ENCODE measurements at regions not wholly inside any gene's neighbourhood (a gene's known extent, or its start where the extent isn't known, plus 50 kb on each side); places are given as distances from the start of the nearest gene placed in this dataset.

- H3K4me1 ChIP-seq (ENCODE audit: insufficient read depth): no peaks in the 10 kb centered on the region
- no peaks in the 10 kb centered on the region for H3K9me2 ChIP-seq (ENCODE audit: insufficient read depth)
- ATAC-seq (no peak), DNase-seq (ENCODE audit: low spot score) (no peak)
- Mint-ChIP-seq H3K27ac (no peak overlapping the region), H3K27me3 (ENCODE audit: insufficient read depth, low read depth, poor library complexity) (no peaks in the 10 kb centered on the region), H3K4me1 (no peaks in the 10 kb centered on the region), H3K36me3 (ENCODE audit: low read depth) (no peaks in the 10 kb centered on the region), H3K9me3 (no peaks in the 10 kb centered on the region), H3K4me3 (no peak overlapping the region)
- TF ChIP-seq CREB1 (CRISPR knock-in tag; IDR thresholded peaks at IDR 0.05; ENCODE audit: low read depth) (no peak), ETS1 (IDR thresholded peaks at IDR 0.05) (no peak), POLR2AphosphoS5 (IDR thresholded peaks at IDR 0.05; ENCODE audit: low read depth) (no peak), ZNF114 (CRISPR knock-in tag; IDR thresholded peaks at IDR 0.05) (no peak), ZNF331 (CRISPR knock-in tag; IDR thresholded peaks at IDR 0.05; ENCODE audit: low read depth) (no peak), EZH2 (IDR thresholded peaks at IDR 0.05; ENCODE audit: low read depth, unreplicated experiment) (no peak)
- TF ChIP-seq, protein P1, sequence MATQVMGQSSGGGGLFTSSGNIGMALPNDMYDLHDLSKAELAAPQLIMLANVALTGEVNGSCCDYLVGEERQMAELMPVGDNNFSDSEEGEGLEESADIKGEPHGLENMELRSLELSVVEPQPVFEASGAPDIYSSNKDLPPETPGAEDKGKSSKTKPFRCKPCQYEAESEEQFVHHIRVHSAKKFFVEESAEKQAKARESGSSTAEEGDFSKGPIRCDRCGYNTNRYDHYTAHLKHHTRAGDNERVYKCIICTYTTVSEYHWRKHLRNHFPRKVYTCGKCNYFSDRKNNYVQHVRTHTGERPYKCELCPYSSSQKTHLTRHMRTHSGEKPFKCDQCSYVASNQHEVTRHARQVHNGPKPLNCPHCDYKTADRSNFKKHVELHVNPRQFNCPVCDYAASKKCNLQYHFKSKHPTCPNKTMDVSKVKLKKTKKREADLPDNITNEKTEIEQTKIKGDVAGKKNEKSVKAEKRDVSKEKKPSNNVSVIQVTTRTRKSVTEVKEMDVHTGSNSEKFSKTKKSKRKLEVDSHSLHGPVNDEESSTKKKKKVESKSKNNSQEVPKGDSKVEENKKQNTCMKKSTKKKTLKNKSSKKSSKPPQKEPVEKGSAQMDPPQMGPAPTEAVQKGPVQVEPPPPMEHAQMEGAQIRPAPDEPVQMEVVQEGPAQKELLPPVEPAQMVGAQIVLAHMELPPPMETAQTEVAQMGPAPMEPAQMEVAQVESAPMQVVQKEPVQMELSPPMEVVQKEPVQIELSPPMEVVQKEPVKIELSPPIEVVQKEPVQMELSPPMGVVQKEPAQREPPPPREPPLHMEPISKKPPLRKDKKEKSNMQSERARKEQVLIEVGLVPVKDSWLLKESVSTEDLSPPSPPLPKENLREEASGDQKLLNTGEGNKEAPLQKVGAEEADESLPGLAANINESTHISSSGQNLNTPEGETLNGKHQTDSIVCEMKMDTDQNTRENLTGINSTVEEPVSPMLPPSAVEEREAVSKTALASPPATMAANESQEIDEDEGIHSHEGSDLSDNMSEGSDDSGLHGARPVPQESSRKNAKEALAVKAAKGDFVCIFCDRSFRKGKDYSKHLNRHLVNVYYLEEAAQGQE (IDR thresholded peaks at IDR 0.05; ENCODE audit: unreplicated experiment): no peak
- H2AFZ ChIP-seq: 0 out of 2 replicates have a peak overlapping the region, but pooled peaks have one; percentile 1
- no peaks in the 10 kb centered on the region for H3K79me2 ChIP-seq (replicated peaks; ENCODE audit: insufficient read depth)
- no peaks in the 10 kb centered on the region for H3F3A ChIP-seq (replicated peaks; ENCODE audit: low read depth)
- H4K20me1 ChIP-seq (replicated peaks; ENCODE audit: insufficient read depth): no peaks in the 10 kb centered on the region
- no peaks in the 10 kb centered on the region for H3K36me3 ChIP-seq (ENCODE audit: insufficient read depth)
- H3K27ac ChIP-seq (ENCODE audit: low read depth): no peak overlapping the region
- no peaks in the 10 kb centered on the region for H3K27me3 ChIP-seq (ENCODE audit: insufficient read depth)
- H3K4me2 ChIP-seq: no peak overlapping the region
- no peak overlapping the region for H3K4me3 ChIP-seq
These were observed 96.3 kb upstream of the TAC1 start for GRCh38 chr7:97635622-97636021.

GRCh38 chr7:97639036-97639435 lies 92.8 kb upstream of the TAC1 start:
- ATAC-seq: no peak; the same call in 2 of the 3 replicates
- 0 out of 2 replicates have a peak overlapping the region, but pooled peaks have one; percentile 5 for H2AFZ ChIP-seq
- TF ChIP-seq, protein P2, sequence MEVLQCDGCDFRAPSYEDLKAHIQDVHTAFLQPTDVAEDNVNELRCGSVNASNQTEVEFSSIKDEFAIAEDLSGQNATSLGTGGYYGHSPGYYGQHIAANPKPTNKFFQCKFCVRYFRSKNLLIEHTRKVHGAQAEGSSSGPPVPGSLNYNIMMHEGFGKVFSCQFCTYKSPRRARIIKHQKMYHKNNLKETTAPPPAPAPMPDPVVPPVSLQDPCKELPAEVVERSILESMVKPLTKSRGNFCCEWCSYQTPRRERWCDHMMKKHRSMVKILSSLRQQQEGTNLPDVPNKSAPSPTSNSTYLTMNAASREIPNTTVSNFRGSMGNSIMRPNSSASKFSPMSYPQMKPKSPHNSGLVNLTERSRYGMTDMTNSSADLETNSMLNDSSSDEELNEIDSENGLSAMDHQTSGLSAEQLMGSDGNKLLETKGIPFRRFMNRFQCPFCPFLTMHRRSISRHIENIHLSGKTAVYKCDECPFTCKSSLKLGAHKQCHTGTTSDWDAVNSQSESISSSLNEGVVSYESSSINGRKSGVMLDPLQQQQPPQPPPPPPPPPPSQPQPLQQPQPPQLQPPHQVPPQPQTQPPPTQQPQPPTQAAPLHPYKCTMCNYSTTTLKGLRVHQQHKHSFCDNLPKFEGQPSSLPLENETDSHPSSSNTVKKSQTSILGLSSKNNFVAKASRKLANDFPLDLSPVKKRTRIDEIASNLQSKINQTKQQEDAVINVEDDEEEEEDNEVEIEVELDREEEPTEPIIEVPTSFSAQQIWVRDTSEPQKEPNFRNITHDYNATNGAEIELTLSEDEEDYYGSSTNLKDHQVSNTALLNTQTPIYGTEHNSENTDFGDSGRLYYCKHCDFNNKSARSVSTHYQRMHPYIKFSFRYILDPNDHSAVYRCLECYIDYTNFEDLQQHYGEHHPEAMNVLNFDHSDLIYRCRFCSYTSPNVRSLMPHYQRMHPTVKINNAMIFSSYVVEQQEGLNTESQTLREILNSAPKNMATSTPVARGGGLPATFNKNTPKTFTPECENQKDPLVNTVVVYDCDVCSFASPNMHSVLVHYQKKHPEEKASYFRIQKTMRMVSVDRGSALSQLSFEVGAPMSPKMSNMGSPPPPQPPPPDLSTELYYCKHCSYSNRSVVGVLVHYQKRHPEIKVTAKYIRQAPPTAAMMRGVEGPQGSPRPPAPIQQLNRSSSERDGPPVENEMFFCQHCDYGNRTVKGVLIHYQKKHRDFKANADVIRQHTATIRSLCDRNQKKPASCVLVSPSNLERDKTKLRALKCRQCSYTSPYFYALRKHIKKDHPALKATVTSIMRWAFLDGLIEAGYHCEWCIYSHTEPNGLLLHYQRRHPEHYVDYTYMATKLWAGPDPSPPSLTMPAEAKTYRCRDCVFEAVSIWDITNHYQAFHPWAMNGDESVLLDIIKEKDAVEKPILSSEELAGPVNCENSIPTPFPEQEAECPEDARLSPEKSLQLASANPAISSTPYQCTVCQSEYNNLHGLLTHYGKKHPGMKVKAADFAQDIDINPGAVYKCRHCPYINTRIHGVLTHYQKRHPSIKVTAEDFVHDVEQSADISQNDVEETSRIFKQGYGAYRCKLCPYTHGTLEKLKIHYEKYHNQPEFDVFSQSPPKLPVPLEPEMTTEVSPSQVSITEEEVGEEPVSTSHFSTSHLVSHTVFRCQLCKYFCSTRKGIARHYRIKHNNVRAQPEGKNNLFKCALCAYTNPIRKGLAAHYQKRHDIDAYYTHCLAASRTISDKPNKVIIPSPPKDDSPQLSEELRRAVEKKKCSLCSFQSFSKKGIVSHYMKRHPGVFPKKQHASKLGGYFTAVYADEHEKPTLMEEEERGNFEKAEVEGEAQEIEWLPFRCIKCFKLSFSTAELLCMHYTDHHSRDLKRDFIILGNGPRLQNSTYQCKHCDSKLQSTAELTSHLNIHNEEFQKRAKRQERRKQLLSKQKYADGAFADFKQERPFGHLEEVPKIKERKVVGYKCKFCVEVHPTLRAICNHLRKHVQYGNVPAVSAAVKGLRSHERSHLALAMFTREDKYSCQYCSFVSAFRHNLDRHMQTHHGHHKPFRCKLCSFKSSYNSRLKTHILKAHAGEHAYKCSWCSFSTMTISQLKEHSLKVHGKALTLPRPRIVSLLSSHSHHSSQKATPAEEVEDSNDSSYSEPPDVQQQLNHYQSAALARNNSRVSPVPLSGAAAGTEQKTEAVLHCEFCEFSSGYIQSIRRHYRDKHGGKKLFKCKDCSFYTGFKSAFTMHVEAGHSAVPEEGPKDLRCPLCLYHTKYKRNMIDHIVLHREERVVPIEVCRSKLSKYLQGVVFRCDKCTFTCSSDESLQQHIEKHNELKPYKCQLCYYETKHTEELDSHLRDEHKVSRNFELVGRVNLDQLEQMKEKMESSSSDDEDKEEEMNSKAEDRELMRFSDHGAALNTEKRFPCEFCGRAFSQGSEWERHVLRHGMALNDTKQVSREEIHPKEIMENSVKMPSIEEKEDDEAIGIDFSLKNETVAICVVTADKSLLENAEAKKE (CRISPR knock-in tag; IDR thresholded peaks at IDR 0.05): no peak
- TF ChIP-seq STAT1 (IDR thresholded peaks at IDR 0.05; ENCODE audit: unreplicated experiment) (no peak), CREB1 (CRISPR knock-in tag; IDR thresholded peaks at IDR 0.05; ENCODE audit: low read depth) (no peak)
- TF ChIP-seq, protein P3, sequence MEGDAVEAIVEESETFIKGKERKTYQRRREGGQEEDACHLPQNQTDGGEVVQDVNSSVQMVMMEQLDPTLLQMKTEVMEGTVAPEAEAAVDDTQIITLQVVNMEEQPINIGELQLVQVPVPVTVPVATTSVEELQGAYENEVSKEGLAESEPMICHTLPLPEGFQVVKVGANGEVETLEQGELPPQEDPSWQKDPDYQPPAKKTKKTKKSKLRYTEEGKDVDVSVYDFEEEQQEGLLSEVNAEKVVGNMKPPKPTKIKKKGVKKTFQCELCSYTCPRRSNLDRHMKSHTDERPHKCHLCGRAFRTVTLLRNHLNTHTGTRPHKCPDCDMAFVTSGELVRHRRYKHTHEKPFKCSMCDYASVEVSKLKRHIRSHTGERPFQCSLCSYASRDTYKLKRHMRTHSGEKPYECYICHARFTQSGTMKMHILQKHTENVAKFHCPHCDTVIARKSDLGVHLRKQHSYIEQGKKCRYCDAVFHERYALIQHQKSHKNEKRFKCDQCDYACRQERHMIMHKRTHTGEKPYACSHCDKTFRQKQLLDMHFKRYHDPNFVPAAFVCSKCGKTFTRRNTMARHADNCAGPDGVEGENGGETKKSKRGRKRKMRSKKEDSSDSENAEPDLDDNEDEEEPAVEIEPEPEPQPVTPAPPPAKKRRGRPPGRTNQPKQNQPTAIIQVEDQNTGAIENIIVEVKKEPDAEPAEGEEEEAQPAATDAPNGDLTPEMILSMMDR (conservative IDR thresholded peaks at IDR 0.05; ENCODE audit: low read depth in 2 of 2): no peak

More at GRCh38 chr7:97639036-97639435, 92.8 kb upstream of the TAC1 start:
- no peaks in the 10 kb centered on the region for H3K9me2 ChIP-seq (ENCODE audit: insufficient read depth)
- H3K27ac Mint-ChIP-seq: no peak overlapping the region
- H3K27me3 Mint-ChIP-seq (ENCODE audit: insufficient read depth, low read depth, poor library complexity): no peaks in the 10 kb centered on the region
- no peaks in the 10 kb centered on the region for H3K4me1 ChIP-seq (ENCODE audit: insufficient read depth)
- no peaks in the 10 kb centered on the region for H4K20me1 ChIP-seq (replicated peaks; ENCODE audit: insufficient read depth)
- no peak overlapping the region for H3K4me2 ChIP-seq
- no peak for DNase-seq (ENCODE audit: low spot score)
- peaks cover 2% of the 10 kb centered on the region; the same call in 1 of the 3 replicates for H3K9me3 Mint-ChIP-seq
- no peaks in the 10 kb centered on the region for H3K36me3 Mint-ChIP-seq (ENCODE audit: low read depth)
- H3K27me3 ChIP-seq (ENCODE audit: insufficient read depth): no peaks in the 10 kb centered on the region
- H3K36me3 ChIP-seq (ENCODE audit: insufficient read depth): no peaks in the 10 kb centered on the region
- no peak overlapping the region for H3K4me3 ChIP-seq
- no peaks in the 10 kb centered on the region for H3F3A ChIP-seq (replicated peaks; ENCODE audit: low read depth)
- no peak overlapping the region for H3K27ac ChIP-seq (ENCODE audit: low read depth)
- H3K79me2 ChIP-seq (replicated peaks; ENCODE audit: insufficient read depth): no peaks in the 10 kb centered on the region
- H3K4me1 Mint-ChIP-seq: peaks cover 5% of the 10 kb centered on the region; the same call in 2 of the 3 replicates
- H3K4me3 Mint-ChIP-seq: no peak overlapping the region

Data from GM23338 (cell line).